ENCODE measurements at regions not wholly inside any gene's neighbourhood (a gene's known extent, or its start where the extent isn't known, plus 50 kb on each side); places are given as distances from the start of the nearest gene placed in this dataset.

DNA sequence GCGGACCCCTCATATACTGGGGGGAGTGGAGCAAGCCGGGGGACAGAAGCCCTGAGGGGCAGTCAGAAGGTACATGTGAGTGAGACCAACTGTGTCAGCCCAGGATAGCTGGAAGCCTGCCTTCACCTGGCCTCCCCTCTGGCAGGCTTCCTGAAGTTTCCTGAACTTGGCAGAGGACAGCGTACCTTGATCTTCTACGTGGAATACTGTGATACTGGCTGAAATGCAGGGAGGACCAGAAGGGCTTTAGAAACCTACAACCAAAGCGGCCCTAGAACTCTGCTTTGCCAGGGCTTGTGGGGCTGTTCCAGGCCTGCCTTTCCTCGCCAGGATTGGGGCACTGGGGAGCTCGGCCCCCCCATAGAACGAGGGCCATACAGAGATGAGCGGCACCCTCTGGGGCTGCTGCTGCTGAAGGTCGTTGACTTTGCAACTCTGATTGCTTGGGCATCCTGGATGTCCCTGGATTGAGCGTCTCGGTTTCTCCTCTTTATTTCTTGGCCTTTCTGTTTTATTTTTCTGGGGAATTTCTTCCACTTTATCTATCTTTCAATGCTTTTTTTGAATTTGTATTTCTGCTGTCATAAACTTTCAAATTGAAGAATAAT, 66.5 kb downstream of the SLC25A47 start (continued):
- TF ChIP-seq, protein P1, sequence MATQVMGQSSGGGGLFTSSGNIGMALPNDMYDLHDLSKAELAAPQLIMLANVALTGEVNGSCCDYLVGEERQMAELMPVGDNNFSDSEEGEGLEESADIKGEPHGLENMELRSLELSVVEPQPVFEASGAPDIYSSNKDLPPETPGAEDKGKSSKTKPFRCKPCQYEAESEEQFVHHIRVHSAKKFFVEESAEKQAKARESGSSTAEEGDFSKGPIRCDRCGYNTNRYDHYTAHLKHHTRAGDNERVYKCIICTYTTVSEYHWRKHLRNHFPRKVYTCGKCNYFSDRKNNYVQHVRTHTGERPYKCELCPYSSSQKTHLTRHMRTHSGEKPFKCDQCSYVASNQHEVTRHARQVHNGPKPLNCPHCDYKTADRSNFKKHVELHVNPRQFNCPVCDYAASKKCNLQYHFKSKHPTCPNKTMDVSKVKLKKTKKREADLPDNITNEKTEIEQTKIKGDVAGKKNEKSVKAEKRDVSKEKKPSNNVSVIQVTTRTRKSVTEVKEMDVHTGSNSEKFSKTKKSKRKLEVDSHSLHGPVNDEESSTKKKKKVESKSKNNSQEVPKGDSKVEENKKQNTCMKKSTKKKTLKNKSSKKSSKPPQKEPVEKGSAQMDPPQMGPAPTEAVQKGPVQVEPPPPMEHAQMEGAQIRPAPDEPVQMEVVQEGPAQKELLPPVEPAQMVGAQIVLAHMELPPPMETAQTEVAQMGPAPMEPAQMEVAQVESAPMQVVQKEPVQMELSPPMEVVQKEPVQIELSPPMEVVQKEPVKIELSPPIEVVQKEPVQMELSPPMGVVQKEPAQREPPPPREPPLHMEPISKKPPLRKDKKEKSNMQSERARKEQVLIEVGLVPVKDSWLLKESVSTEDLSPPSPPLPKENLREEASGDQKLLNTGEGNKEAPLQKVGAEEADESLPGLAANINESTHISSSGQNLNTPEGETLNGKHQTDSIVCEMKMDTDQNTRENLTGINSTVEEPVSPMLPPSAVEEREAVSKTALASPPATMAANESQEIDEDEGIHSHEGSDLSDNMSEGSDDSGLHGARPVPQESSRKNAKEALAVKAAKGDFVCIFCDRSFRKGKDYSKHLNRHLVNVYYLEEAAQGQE (IDR thresholded peaks at IDR 0.05): peak; percentile 77
- TF ChIP-seq RXRA (IDR thresholded peaks at IDR 0.05) (peak; percentile 86 to 95), HNF4G (IDR thresholded peaks at IDR 0.05) (peak; percentile 60)

GRCh38 chr14:100391173-100391572, 68.0 kb downstream of the SLC25A47 start:
- Histone ChIP-seq H3K27ac (ENCODE audit: low read depth in 1 of 2, low read length in 2 of 2) (no peak overlapping the region), H3K4me1 (ENCODE audit: control insufficient read depth in 4 of 4, insufficient read depth in 4 of 4, low read length in 3 of 4) (peaks cover 8 to 19% (median 14%) of the 10 kb centered on the region in 4 donors), H3K4me3 (ENCODE audit: low read depth in 1 of 3, low read length in 3 of 3) (no peak overlapping the region), H3K9me3 (ENCODE audit: control insufficient read depth in 4 of 4, low read length in 3 of 4) (no peaks in the 10 kb centered on the region), H3K36me3 (ENCODE audit: control insufficient read depth in 4 of 4, insufficient read depth in 3 of 4, low read depth in 1 of 4, low read length in 3 of 4) (no peaks in the 10 kb centered on the region), H3K27me3 (ENCODE audit: control insufficient read depth in 4 of 4, insufficient read depth in 4 of 4, low read length in 3 of 4) (no peaks in the 10 kb centered on the region), H3K9ac (ENCODE audit: low read depth in 1 of 2, low read length in 2 of 2) (no peak overlapping the region)
- TF ChIP-seq YY1 (IDR thresholded peaks at IDR 0.05) (no peak), HNF4G (IDR thresholded peaks at IDR 0.05) (no peak), EGR1 (IDR thresholded peaks at IDR 0.05; ENCODE audit: low read depth in 2 of 2) (no peak), ZBTB33 (IDR thresholded peaks at IDR 0.05) (no peak), RXRA (IDR thresholded peaks at IDR 0.05) (no peak)
- WGBS: 84% methylated on average over 15 of the region's 15 CpGs
- DNase-seq (ENCODE audit: low spot score): no peak

- no peaks in the 10 kb centered on the region for H3K9me3 ChIP-seq (ENCODE audit: control insufficient read depth in 4 of 4, low read length in 3 of 4)
- 88% methylated on average over 2 of the region's 2 CpGs for WGBS
- H3K4me3 ChIP-seq (ENCODE audit: low read depth in 1 of 3, low read length in 3 of 3): no peak overlapping the region
- peaks cover 8 to 19% (median 14%) of the 10 kb centered on the region in 4 donors for H3K4me1 ChIP-seq (ENCODE audit: control insufficient read depth in 4 of 4, insufficient read depth in 4 of 4, low read length in 3 of 4)
- no peak overlapping the region for H3K9ac ChIP-seq (ENCODE audit: low read depth in 1 of 2, low read length in 2 of 2)
- no peak for TF ChIP-seq HNF4A (conservative IDR thresholded peaks at IDR 0.05)
- TF ChIP-seq HNF4G (IDR thresholded peaks at IDR 0.05): no peak
- no peak for TF ChIP-seq ZBTB33 (IDR thresholded peaks at IDR 0.05)
- TF ChIP-seq JUND (IDR thresholded peaks at IDR 0.05): no peak
- TF ChIP-seq MAX (IDR thresholded peaks at IDR 0.05): no peak
- TF ChIP-seq, protein P2, sequence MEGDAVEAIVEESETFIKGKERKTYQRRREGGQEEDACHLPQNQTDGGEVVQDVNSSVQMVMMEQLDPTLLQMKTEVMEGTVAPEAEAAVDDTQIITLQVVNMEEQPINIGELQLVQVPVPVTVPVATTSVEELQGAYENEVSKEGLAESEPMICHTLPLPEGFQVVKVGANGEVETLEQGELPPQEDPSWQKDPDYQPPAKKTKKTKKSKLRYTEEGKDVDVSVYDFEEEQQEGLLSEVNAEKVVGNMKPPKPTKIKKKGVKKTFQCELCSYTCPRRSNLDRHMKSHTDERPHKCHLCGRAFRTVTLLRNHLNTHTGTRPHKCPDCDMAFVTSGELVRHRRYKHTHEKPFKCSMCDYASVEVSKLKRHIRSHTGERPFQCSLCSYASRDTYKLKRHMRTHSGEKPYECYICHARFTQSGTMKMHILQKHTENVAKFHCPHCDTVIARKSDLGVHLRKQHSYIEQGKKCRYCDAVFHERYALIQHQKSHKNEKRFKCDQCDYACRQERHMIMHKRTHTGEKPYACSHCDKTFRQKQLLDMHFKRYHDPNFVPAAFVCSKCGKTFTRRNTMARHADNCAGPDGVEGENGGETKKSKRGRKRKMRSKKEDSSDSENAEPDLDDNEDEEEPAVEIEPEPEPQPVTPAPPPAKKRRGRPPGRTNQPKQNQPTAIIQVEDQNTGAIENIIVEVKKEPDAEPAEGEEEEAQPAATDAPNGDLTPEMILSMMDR (IDR thresholded peaks at IDR 0.05; ENCODE audit: low read depth, low read length, missing input control): no peak
- TF ChIP-seq NR2F2 (IDR thresholded peaks at IDR 0.05): no peak
- TF ChIP-seq RAD21 (IDR thresholded peaks at IDR 0.05): no peak
- TF ChIP-seq, protein P3, sequence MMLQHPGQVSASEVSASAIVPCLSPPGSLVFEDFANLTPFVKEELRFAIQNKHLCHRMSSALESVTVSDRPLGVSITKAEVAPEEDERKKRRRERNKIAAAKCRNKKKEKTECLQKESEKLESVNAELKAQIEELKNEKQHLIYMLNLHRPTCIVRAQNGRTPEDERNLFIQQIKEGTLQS (IDR thresholded peaks at IDR 0.05): no peak
- no peak for TF ChIP-seq FOXA2 (IDR thresholded peaks at IDR 0.05)
- no peak for TF ChIP-seq YY1 (IDR thresholded peaks at IDR 0.05)
- TF ChIP-seq SP1 (IDR thresholded peaks at IDR 0.05): no peak
- TF ChIP-seq TAF1 (conservative IDR thresholded peaks at IDR 0.05): no peak
- no peak for TF ChIP-seq FOXA1 (IDR thresholded peaks at IDR 0.05)
- no peak for TF ChIP-seq GABPA (IDR thresholded peaks at IDR 0.05 in 1 of 2, conservative IDR thresholded peaks at IDR 0.05 in 1 of 2)
- no peak for TF ChIP-seq RXRA (IDR thresholded peaks at IDR 0.05)
- TF ChIP-seq EGR1 (IDR thresholded peaks at IDR 0.05; ENCODE audit: low read depth in 2 of 2): no peak
- no peaks in the 10 kb centered on the region for H3K36me3 ChIP-seq (ENCODE audit: control insufficient read depth in 4 of 4, insufficient read depth in 3 of 4, low read depth in 1 of 4, low read length in 3 of 4)
- H3K27me3 ChIP-seq (ENCODE audit: control insufficient read depth in 4 of 4, insufficient read depth in 4 of 4, low read length in 3 of 4): no peaks in the 10 kb centered on the region
- DNase-seq (ENCODE audit: low spot score): no peak
- H3K27ac ChIP-seq (ENCODE audit: low read depth in 1 of 2, low read length in 2 of 2): no peak overlapping the region
These were observed 68.6 kb downstream of the SLC25A47 start for GRCh38 chr14:100391724-100392123.

Data from liver (tissue), 8 donors.